ENCODE measurements at regions not wholly inside any gene's neighbourhood (a gene's known extent, or its start where the extent isn't known, plus 50 kb on each side); places are given as distances from the start of the nearest gene placed in this dataset.

DNA sequence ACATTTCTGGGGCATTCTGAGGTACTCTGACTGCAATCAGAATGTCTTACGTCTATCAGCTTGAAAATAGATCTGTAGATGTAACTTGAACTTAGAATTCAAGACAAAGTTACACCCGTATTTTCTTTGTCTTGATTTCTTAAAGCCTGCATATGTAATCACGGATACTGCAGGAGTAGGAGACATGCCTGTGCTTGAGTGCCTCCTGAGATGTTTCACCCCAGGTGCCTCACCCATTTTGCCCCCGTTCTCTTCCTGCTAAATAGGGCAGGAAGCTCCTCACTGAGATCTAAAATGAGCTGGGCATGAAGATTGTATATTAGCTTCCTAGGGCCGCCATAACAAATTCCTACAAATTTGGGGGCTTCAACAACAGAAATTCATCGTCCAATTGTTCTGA, 131.9 kb downstream of the RDH14 start (continued):
- TF ChIP-seq SUZ12 (IDR thresholded peaks at IDR 0.05; ENCODE audit: low read length) (no peak), RBBP5 (IDR thresholded peaks at IDR 0.05; ENCODE audit: borderline replicate concordance, low read depth, low read length) (no peak), RFX5 (IDR thresholded peaks at IDR 0.05; ENCODE audit: borderline replicate concordance, low read depth, low read length) (no peak), TBP (IDR thresholded peaks at IDR 0.05; ENCODE audit: low read depth, low read length) (no peak), MAFK (IDR thresholded peaks at IDR 0.05; ENCODE audit: low read depth, low read length) (no peak)
